HTR-8/SVneo (cell line): ENCODE measurements at regions not wholly inside any gene's neighbourhood (a gene's known extent, or its start where the extent isn't known, plus 50 kb on each side); places are given as distances from the start of the nearest gene placed in this dataset.
"Not testable (repeated sequence)": the region's sequence is repeated elsewhere in the genome, so short reads cannot be mapped to it uniquely, and the experiment has no call there.

Experiments used
- DNase-seq: peaks from one replicate; pipeline ENCODE4 v3.0.0; 2011; ENCODE audit warnings: low spot score, mixed read lengths; ENCODE audit not compliant: insufficient read length
- FAIRE-seq: peaks from 2 replicates; lab custom pipeline; 2011; peaks lifted over from hg19 to GRCh38; lab: Jason Lieb, UNC

DNA sequence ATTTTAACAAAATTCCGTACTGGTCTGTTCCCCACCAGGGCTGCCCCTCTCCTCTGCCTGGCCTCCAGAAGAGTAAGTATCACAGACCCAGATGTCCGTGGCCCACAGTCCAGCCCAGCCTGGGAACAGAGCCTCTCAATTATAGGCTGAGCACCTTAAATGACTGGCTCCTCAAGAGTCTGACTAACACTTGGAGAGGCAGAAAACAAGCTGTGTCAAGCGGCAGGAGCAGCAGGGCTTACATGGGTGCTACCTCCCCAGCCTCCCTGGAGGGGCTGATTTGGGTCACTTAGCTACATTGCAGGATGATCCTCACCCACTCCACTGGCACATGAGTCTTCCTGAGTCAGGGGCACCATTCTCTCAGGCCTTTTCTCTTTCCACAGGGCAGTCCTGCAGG, 209.7 kb downstream of the COPRS start:
- DNase-seq (no peak), FAIRE-seq (no peak)

DNA sequence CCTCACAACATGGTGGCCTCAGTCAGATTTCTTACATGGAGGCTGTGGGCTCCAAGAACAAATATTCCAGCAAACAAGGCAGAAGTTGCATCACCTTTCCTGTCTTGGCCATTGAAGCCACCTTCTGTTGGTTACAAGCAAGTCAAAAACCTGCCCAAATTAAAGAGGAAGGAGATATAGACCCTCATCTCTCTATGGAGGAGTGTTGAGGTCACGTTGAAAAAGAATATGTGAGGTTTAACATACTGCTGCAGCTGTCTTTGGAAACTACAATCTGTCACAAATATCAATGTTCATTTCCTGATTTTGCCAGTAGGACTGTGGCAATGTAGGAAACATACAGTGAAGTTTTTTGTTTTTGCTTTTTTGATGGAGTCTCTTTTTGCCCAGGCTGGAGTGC, 211.4 kb downstream of the COPRS start:
- no peak for DNase-seq
- no peak for FAIRE-seq

DNA sequence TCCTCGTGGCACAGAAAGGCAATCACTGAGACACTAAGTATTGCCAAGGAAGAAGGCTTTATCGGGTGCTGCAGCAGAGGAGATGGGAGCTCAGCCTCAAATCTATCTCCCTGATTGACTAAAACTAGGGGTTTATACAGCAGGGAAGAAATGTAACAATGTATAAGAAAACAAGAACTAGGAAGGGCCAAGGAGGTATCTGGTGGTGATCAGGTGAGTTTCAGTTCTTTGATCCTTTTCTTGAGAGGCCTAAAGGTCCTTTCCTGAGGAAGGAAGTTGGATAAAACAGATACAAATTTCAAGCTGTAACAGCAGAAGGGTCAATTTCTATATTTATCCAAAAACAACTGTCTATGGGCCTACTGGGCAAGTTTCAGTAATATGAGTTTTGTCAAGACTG, 212.4 kb downstream of the COPRS start:
- DNase-seq (no peak), FAIRE-seq (no peak)

DNA sequence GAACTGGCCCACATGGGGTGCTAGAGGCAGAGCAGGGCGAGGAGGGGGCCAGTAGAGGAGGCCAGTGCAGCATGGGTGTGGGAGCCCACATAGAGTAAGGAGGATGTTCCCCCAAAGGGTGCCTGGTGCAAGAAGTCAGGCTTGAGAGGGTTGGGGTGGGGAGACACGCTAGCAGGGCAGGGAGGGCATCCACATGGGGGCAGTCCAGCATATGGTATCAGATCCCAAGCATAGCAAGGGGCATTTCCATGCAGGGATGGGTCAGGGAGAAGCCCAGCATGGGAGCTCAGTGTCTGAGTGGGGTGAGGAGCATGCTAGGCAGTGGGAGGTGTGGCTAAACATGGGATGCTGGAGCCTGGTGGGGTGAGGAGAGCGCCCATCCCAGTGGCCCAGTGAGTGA, 213.7 kb downstream of the COPRS start:
- no peak for FAIRE-seq
- DNase-seq = no peak

DNA sequence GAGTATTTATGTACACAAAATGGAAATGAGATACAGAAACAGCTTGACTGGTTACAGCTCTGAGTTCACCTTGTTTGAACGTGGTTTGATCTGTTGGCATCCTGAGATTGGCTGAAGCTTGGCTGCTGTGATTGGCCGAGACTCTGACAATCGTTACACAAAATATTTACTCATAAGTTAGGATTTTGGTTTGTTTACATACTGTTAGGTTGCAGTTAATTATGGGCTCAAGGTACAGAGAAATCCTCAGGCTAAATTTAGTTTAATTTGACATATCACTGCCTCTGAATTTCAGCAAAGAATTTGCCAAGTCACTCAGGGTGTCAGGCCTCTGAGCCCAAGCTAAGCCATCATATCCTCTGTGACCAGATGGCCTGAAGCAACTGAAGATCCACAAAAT, 227.3 kb downstream of the COPRS start:
- DNase-seq (no peak), FAIRE-seq (no peak)

DNA sequence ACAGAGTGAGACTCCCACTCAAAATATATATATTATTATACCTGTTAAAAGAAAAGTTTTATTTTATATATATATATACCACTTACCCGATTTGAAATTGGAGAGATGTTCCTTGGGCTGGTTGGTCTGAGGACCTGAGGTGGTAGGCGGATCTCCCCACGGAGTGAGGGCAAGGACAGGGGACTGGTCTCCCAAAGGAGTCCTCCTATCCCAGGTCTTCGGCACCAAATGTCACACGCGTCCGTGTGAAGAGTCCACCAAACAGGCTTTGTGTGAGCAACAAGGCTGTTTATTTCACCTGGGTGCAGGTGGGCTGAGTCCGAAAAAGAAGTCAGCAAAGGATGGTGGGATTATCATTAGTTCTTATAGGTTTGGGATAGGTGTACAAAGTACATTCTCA, 228.2 kb downstream of the COPRS start:
- not testable (repeated sequence) for FAIRE-seq, DNase-seq

DNA sequence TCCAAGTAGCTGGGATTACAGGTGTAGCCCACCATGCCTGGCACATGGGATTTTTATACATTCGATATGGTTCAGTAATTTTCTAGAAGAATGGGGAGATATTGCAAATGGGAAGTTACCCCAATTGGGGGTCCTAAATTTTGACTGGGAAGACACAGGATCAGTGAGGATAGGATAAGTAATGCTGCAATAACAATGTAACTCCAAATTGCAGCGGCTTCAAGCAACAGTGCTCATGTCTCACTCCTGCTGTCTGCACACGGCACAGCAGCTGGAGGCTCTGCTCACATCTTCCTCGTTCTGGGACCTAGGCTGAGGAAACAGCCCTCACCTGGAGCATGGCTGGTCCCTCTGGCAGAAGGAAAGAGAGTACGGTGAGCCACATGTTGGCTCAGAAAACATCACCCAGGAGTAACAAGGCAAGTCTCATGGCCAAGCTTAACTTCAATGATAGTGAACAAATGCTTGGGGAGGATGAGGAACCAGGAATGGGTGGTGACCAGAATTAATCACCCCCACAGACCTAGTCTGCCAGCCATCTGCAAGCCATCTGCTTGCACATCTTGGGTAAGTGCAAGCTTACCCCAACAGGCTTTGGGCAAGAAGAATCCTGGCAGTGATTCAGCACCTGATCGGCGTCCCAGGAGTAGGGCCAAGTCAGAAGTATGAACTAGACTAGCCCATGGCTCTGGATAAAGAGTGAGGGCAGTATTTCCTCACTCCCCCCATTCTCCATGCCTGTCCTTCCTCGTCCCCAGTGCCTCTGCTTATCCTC, 229.2 kb downstream of the COPRS start:
- no peak for DNase-seq
- peak; percentile 81 for FAIRE-seq

DNA sequence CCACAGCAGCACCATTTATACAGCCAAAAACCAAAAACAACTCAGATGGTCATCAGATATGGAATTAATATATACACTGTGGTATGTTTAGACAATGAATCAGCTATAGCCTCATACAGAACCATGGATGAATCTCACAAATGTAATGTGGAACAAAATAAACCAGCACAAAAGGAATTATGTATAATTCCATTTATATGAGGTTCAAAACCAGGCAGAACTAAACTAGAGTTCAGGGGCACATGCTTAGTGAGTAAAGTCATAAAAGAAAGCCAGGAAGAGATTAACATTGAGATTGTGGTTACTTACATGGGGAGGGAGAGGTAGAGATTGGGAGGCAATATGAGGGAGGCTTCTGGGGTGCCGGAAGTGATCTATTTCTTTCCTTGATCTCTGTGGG, 231.1 kb downstream of the COPRS start:
- FAIRE-seq (no peak), DNase-seq (no peak)

DNA sequence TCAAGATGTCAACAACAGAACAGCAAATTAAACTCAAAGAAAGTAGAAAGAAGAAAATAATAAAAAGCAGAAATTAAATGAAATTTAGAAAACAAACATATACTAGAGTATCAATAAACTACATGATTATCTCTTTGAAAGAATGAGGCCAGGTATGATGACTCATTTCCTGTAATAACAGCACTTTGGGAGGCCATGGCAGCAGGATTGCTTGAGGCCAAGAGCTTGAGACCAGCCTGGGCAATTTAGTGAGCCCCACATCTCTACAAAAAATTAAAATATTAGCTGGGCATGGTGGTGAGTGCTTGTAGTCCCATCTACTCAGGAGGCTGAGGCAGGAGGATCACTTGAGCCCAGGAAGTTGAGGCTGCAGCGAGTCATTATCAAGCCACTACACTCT, 232.5 kb downstream of the RAB11FIP4 start:
- no peak for DNase-seq
- no peak for FAIRE-seq

DNA sequence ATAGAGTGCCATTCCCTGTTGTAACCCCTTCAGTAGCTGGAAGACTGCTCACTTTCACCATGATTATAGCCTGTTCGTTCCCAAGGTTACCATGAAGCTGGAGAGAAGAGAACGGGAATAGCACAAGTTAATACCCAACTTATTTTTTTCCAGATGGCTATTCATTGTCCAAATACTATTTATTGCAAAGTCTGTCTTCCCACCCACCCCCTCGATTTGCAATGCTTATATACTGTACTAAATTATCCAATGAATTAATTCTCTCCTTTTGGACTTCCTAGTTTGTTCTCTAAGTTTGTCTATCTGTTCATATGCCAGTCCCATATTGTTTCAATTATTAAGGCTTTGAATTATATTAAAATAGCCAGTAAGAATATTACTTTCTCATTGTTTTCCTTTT, 231.0 kb downstream of the RAB11FIP4 start:
- FAIRE-seq (no peak), DNase-seq (no peak)

DNA sequence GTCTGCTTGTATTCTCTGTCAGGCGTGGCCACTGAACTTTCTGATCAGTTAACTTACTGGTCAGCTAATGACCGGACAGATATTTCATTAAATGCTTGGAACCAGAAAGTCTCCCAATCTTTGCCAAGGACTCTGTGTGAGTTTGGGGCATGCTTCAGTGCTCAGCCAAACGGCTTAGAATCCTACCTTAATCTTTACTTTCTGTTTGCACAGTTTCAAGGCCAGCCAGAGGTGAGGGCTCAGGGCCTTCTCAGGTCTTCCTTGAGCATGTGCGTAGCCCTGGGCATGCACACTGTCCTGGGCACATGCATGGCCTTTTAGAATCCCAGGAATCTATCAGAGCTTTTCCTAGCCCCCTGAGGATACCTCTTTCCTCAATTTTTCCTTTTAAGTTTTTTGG, 230.1 kb downstream of the RAB11FIP4 start:
- FAIRE-seq = no peak
- DNase-seq = no peak

DNA sequence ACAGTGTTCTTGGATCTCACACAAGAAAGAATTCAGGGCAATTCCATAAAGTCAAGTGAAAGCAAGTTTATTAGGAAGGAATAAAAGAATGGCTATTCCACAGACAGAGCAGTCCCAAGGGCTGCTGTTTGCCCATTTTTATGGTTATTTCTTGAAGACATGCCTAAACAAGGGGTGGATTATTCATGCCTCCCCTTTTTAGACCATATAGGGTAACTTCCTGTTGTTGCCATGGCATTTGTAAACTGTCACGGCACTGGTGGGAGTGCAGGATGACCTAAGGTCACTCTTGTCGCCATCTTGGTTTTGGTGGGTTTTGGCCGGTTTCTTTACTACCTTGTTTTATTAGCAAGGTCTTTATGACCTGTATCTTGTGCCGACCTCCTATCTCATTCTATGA, 219.6 kb downstream of the RAB11FIP4 start:
- not testable (repeated sequence) for DNase-seq, FAIRE-seq

DNA sequence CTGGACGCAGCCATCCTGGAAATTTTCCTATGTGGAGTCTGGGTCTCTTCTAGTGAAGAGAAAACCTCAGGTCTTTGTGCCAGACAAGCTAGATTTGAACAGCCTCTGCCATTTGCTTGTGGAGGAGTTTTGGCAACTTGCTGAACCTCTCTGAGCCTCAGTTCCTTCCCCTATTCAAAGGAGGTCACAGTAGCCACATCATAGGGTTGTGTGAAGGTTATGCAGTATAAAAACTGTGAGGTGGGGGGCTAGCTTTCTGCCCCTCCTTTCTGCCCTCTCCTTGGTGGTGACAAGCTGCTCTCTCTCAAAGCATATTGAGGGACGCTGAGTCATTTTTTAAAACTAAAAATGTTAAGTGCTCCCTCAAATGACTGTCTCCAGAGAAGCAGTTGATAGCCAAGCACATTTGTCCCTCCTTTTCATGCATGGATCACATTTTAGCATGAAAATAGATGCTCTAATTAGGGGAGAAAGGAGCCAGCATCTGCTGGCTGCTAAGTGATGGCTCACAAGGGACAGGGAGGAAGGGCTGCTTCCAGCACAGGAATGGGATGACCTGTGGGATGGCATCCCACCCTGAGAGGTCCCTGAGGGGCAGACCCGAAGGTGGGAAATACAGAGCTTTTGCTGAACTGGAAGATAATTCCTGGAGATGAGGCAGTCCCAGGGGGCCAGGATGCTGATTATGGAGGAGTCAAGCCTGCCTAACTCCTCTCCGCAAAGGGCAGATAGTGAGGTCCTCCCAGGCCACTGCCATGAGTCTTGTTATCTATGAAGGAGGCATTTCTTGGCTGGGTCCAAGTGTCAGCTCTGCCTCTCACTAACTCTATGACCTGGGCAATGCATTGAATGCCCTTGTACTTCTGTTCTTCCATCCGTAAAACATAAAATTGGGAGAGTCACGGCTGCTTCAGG, 218.8 kb downstream of the RAB11FIP4 start:
- no peak for DNase-seq
- no peak for FAIRE-seq

DNA sequence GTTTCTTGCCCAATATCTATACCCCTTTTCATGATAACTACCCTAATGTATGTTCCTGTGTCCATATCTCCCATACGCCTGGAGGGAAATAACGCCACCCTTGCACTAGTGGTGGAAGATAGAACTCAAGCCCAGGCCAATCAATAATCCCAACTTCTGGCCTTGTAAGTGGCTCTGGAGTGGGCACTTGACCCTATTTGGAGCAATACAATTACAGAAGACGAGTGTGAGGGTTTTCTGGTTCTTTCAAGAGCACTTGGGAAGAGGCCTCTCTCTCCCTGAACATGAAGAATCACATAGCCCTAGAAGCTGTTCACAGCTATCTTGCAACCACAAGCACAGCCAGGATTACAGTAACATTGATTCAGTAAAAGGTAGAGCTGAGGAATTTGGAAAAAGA, 217.9 kb downstream of the RAB11FIP4 start:
- FAIRE-seq = no peak
- DNase-seq = no peak

DNA sequence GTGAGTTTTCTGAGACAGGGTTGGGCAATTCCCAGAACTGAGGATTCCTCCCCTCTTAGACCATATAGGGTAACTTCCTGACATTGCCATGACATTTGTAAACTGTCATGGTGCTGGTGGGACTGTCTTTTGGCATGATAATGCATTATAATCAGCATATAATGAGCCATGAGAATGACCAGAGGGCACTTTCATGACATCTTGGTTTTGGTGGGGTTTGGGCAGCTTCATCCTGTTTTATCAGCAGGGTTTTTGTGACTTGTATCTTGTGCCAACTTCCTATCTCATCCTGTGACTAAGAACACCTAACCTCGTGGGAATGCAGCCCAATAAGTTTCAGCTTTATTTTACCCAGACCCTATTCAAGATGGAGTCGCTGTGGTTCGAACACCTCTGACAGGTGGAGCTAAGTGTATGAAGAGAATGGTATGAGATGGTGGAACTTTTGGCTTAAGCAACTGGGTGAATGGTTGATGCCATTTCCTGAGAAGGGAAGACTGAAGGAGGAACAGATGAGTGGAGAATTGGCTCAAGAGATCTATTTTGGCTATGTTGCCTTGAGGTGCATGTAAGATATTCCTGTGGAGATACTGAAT, 217.3 kb downstream of the RAB11FIP4 start:
- DNase-seq (no peak), FAIRE-seq (no peak)

DNA sequence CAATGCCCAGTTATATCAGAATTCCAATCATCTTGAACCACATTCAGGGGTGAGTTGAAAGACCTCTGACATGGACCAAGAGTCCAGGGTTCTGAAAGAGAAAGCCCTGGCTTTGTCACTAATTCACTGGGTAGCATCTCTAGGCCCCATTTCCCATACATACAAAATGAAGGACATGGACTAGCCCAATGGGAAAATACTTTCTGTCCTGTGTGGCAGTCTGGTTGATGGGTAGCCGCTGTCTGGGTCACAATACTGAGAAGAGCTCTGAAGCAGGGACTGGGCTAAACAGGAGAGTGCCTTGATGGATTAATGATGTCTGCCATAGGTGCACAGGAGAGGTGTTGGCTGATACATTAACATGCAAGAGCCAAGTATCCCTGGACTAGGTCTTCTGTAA, 214.3 kb downstream of the RAB11FIP4 start:
- no peak for FAIRE-seq
- no peak for DNase-seq

DNA sequence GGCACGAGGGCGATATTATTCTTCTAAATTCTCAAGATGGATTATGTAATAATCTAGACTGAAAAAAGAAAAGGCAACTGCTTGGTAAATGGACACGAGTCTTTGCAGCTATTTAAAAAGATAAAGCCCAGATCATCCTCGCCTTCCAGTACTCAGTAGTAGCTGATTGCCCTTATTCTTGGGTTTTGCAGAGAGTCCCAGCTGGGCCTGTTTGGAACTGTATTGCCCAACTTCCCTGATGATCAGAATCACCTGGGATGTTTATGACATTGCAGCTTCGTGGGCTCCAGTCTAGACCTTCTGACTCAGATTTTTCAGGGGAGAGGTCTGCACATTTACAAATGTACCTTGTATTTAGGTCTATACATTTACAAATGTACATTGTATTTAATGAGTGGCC, 213.5 kb downstream of the RAB11FIP4 start:
- FAIRE-seq (no peak), DNase-seq (no peak)

DNA sequence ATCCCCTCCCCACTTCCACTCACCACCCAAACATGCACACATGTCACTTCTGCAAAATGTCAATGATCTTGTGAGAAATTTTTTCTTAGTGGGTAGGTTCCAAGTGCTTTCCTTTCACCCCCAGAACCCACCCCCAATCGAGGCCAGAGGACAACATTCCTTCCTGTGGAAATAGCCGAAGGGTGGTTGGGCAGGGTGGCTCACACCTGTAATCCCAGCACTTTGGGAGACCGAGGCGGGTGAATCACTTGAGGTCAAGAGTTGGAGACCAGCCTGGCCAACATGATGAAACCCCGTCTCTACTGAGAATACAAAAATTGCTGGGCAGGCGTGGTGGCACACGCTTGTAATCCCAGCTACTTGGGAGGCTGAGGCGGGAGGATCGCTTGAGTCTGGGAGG, 208.7 kb downstream of the RAB11FIP4 start:
- DNase-seq, FAIRE-seq: not testable (repeated sequence)

DNA sequence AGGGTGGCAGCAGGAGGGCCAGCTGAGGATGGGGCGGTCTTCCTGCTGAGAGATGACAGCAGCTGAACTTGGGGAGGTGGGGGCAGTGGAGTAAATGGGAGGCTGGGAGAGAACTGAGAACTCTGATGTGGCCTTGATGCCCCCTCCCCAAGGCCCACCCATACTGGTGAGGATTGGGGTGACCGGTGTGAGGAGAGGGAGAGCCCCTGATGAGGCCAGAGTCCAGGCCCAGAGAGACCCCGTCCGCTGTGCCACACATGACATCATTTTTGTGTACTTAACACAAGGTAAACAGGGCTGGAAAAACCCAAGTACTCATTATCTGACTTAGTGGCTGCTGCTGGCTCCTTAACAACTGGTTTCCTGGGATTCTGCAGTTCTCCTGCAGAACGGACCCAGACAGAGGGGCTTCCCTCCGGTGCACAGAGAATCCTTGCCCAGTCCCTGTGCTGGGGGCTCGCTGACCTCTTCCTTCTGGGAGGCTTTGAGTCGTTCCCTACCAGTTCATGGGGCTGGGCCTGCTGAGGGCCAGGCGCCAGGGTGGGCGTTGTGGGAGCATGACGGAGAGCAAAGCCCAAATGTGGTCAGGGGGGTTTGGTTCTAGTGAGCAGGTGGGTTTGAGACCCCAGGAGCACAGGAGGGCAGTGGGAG, 207.6 kb downstream of the RAB11FIP4 start:
- DNase-seq (no peak), FAIRE-seq (no peak)

DNA sequence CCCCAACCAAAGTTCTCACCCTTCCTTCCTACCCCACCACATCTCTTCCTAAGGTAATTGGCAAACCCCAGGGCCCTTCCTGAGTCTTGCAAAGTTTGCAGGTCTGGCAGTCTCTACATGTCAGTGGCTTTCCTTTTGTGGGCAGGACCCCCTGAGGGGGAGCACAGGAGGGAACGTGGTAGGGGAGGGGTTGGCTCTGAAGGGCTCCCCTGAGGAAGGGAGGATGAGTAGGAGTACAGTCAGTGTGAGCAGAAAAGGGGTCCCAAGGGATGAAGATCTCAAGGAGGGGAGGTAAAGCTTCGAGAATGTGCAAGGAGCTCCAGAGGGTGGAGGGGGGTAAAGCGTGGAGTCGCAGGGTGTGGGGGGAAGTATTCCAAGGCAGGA, 206.9 kb downstream of the RAB11FIP4 start:
- DNase-seq (no peak), FAIRE-seq (no peak)
